Panc1 (cell line): ENCODE measurements at regions not wholly inside any gene's neighbourhood (a gene's known extent, or its start where the extent isn't known, plus 50 kb on each side); places are given as distances from the start of the nearest gene placed in this dataset.

ENCODE experiments used
- ATAC-seq: fragments of 200-7000 bp; cut with Tn5 transposase; 2 replicates; pipeline ENCODE4 v1.9.1; 2020; ENCODE audit warnings: mild to moderate bottlenecking, moderate library complexity
- BruUV-seq: library from RNA; stranded (reverse); fragments of 400-500 nt; replicated peaks from 2 replicates; lab custom pipeline; 2021; lab: Mats Ljungman, UMichigan
- CTCF ChIA-PET: fragments of 300-600 bp; sonication (Branson Sonifier 250); formaldehyde crosslinking; loops from one replicate; lab custom pipeline; 2022; ENCODE audit warnings: antibody characterized with exemption; lab: Charles Lee
- POLR2A ChIA-PET: fragments of 300-600 bp; sonication (Branson Sonifier 250); formaldehyde crosslinking; loops from one replicate; lab custom pipeline; 2022; ENCODE audit warnings: antibody characterized with exemption; lab: Charles Lee
- DNase-seq: peaks from one replicate; pipeline ENCODE4 v3.0.0-alpha.2; 2010; ENCODE audit warnings: low read depth, low spot score
- H3K27ac ChIP-seq: 2 replicates; pipeline ENCODE4 v1.5.1; 2011; ENCODE audit warnings: mild to moderate bottlenecking, low read length, inconsistent platforms
- H3K27me3 ChIP-seq: fragments of 200-500 bp; sonication (Bioruptor generic); 2 replicates; pipeline ENCODE4 v1.6.0; 2014; ENCODE audit warnings: low read length, inconsistent platforms; ENCODE audit not compliant: control insufficient read depth, insufficient read depth
- H3K36me3 ChIP-seq: fragments of 200-500 bp; sonication (Bioruptor generic); 2 replicates; pipeline ENCODE4 v1.5.1; 2014; ENCODE audit warnings: inconsistent platforms, mild to moderate bottlenecking, low read length, moderate library complexity; ENCODE audit not compliant: control insufficient read depth, insufficient read depth
- H3K4me1 ChIP-seq: 2 replicates; pipeline ENCODE4 v1.5.1; 2011; ENCODE audit warnings: inconsistent platforms, mild to moderate bottlenecking, low read length, moderate library complexity; ENCODE audit not compliant: control insufficient read depth, insufficient read depth
- H3K4me3 ChIP-seq, 2 experiments: 2 replicates each; pipeline ENCODE4 v1.5.1; 2011 to 2012; ENCODE audit warnings: low read depth in 2 of 2, low read length in 2 of 2, mild to moderate bottlenecking in 2 of 2, inconsistent platforms in 1 of 2, moderate library complexity in 1 of 2
- H3K9me3 ChIP-seq: fragments of 200-500 bp; sonication (Bioruptor generic); 2 replicates; pipeline ENCODE4 v1.5.1; 2014; ENCODE audit warnings: low read depth, mild to moderate bottlenecking, inconsistent platforms, low read length, moderate library complexity; ENCODE audit not compliant: control insufficient read depth, insufficient read depth
- POLR2AphosphoS5 ChIP-seq: IDR thresholded peaks from 2 replicates; pipeline ENCODE4 v1.6.1; 2012; ENCODE audit warnings: mild to moderate bottlenecking, low read depth, low read length, moderate library complexity
- SIN3A ChIP-seq: IDR thresholded peaks from 2 replicates; pipeline ENCODE4 v1.6.1; 2012; ENCODE audit warnings: low read depth, mild to moderate bottlenecking, low read length, moderate library complexity, borderline replicate concordance; ENCODE audit not compliant: insufficient read depth
- TCF7L2 ChIP-seq: IDR thresholded peaks from 2 replicates; pipeline ENCODE4 v1.6.1; 2011; ENCODE audit warnings: mild to moderate bottlenecking, low read depth, low read length, inconsistent platforms
- in situ Hi-C: cut with HindIII; loops from 2 replicates; pipeline ENCODE4 v1.10.0; 2016; ENCODE audit warnings: low sequenced_read_pairs, low pct_unique_long_range_greater_than_20kb
- intact Hi-C: fragments of 100-400 bp; cut with micrococcal nuclease; formaldehyde crosslinking; loops from one replicate; pipeline ENCODE4 v1.10.0; 2022; ENCODE audit not compliant: unreplicated experiment
- TF ChIP-seq, protein P1 (sequence below), 2 experiments: IDR thresholded peaks; 2 replicates each; pipeline ENCODE4 v1.6.1; 2011 to 2012; ENCODE audit warnings: low read depth in 2 of 2, control low read depth in 1 of 2, low read length in 1 of 2, mild to moderate bottlenecking in 1 of 2, moderate library complexity in 1 of 2; ENCODE audit not compliant: insufficient read depth in 1 of 2
- TF ChIP-seq, protein P2 (sequence below): fragments of 450-650 bp; IDR thresholded peaks from 2 replicates; pipeline ENCODE4 v1.5.1; 2017; ENCODE audit warnings: mild to moderate bottlenecking

DNA sequence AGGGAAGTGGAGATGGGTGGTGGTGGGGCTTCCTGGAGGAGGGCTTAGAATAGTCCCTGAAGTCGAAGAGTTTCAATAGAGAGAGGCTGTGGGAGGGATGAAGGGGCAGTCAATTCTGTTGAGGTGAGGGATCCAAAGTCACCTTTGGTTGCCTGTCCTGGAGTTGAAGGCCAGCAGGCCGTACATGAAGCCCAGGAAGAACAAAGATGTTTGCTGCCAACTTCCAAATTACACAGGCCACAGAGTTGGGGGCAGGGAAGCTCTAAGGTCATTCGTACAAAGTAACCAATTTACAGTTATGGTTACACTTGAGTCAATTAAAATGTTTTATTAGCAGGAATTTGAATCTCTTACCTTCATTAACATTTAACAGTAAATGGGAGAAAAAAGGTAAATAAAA, 77.9 kb downstream of the FOXB1 start:
- no peaks in the 10 kb centered on the region for H3K9me3 ChIP-seq
- in situ Hi-C loops (no loop called here), intact Hi-C loops (no loop called here)
- H3K4me1 ChIP-seq: no peaks in the 10 kb centered on the region
- DNase-seq (no peak), ATAC-seq (no peak)
- H3K27ac ChIP-seq: no peak overlapping the region
- ChIA-PET CTCF (no interaction called here), POLR2A (no interaction called here)
- H3K4me3 ChIP-seq: no peak overlapping the region
- TF ChIP-seq, protein P1, sequence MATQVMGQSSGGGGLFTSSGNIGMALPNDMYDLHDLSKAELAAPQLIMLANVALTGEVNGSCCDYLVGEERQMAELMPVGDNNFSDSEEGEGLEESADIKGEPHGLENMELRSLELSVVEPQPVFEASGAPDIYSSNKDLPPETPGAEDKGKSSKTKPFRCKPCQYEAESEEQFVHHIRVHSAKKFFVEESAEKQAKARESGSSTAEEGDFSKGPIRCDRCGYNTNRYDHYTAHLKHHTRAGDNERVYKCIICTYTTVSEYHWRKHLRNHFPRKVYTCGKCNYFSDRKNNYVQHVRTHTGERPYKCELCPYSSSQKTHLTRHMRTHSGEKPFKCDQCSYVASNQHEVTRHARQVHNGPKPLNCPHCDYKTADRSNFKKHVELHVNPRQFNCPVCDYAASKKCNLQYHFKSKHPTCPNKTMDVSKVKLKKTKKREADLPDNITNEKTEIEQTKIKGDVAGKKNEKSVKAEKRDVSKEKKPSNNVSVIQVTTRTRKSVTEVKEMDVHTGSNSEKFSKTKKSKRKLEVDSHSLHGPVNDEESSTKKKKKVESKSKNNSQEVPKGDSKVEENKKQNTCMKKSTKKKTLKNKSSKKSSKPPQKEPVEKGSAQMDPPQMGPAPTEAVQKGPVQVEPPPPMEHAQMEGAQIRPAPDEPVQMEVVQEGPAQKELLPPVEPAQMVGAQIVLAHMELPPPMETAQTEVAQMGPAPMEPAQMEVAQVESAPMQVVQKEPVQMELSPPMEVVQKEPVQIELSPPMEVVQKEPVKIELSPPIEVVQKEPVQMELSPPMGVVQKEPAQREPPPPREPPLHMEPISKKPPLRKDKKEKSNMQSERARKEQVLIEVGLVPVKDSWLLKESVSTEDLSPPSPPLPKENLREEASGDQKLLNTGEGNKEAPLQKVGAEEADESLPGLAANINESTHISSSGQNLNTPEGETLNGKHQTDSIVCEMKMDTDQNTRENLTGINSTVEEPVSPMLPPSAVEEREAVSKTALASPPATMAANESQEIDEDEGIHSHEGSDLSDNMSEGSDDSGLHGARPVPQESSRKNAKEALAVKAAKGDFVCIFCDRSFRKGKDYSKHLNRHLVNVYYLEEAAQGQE (IDR thresholded peaks at IDR 0.05; ENCODE audit: insufficient read depth in 1 of 2, low read depth in 2 of 2, low read length in 1 of 2): no peak
- TF ChIP-seq, protein P2, sequence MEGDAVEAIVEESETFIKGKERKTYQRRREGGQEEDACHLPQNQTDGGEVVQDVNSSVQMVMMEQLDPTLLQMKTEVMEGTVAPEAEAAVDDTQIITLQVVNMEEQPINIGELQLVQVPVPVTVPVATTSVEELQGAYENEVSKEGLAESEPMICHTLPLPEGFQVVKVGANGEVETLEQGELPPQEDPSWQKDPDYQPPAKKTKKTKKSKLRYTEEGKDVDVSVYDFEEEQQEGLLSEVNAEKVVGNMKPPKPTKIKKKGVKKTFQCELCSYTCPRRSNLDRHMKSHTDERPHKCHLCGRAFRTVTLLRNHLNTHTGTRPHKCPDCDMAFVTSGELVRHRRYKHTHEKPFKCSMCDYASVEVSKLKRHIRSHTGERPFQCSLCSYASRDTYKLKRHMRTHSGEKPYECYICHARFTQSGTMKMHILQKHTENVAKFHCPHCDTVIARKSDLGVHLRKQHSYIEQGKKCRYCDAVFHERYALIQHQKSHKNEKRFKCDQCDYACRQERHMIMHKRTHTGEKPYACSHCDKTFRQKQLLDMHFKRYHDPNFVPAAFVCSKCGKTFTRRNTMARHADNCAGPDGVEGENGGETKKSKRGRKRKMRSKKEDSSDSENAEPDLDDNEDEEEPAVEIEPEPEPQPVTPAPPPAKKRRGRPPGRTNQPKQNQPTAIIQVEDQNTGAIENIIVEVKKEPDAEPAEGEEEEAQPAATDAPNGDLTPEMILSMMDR: no peak
- no peak for TF ChIP-seq POLR2AphosphoS5
- no TSS peak for BruUV-seq
- no peaks in the 10 kb centered on the region for H3K36me3 ChIP-seq
- H3K27me3 ChIP-seq: no peaks in the 10 kb centered on the region

DNA sequence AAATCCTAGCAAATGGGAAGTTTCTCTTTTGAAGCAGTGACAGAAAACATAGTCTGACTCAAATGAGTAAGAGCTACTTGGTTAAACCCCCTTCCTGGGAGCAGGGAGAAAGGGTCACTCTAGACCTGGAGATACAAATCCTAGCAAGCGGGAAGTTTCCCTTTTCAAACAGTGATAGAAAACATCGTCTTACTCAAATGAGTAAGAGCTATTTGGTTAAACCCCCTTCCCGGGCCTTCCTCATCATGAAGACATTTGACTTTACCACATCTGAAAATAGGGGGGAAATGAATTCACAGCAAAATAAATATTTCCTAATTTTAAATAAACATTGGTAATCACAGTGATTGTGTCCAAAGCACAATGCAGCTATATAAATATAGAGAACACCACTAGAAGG, 79.2 kb downstream of the FOXB1 start:
- in situ Hi-C loops (no loop called here), intact Hi-C loops (no loop called here)
- ChIA-PET POLR2A (no interaction called here), CTCF (no interaction called here)
- ATAC-seq (no peak), DNase-seq (no peak)
- TF ChIP-seq SIN3A: no peak
- TF ChIP-seq, protein P1 (IDR thresholded peaks at IDR 0.05; ENCODE audit: insufficient read depth in 1 of 2, low read depth in 2 of 2, low read length in 1 of 2): no peak
- TF ChIP-seq, protein P2: no peak
- TF ChIP-seq POLR2AphosphoS5: no peak
- TF ChIP-seq TCF7L2: no peak
- no peaks in the 10 kb centered on the region for H3K4me1 ChIP-seq
- H3K36me3 ChIP-seq: no peaks in the 10 kb centered on the region
- no TSS peak for BruUV-seq
- H3K27me3 ChIP-seq: no peaks in the 10 kb centered on the region
- H3K27ac ChIP-seq: no peak overlapping the region
- H3K9me3 ChIP-seq: no peaks in the 10 kb centered on the region
- H3K4me3 ChIP-seq: no peak overlapping the region
